T-cell (primary cell): ENCODE measurements at regions not wholly inside any gene's neighbourhood (a gene's known extent, or its start where the extent isn't known, plus 50 kb on each side); places are given as distances from the start of the nearest gene placed in this dataset.

Experiments
- ATAC-seq, 4 experiments: fragments of 200-7000 bp in 3 of 4; fragments of 150-1000 bp in 1 of 4; cut with Tn5 transposase; replicated peaks in 1 of 4; 1 replicate in 3 of 4; 2 replicates in 1 of 4; pipeline ENCODE4 v1.10.0; 2021; ENCODE audit warnings: moderate library complexity in 3 of 4, mild to moderate bottlenecking in 2 of 4, moderate number of reproducible peaks in 1 of 4
- CTCF ChIA-PET, 2 donors: fragments of 300-600 bp; sonication (Branson Sonifier 250); formaldehyde crosslinking; loops; one replicate each; lab custom pipeline; 2022; ENCODE audit warnings: antibody characterized with exemption in 2 of 2; lab: Charles Lee
- POLR2A ChIA-PET, 2 donors: fragments of 300-600 bp; sonication (Branson Sonifier 250); formaldehyde crosslinking; loops; one replicate each; lab custom pipeline; 2022; ENCODE audit warnings: antibody characterized with exemption in 2 of 2; lab: Charles Lee
- DNase-seq, 35 experiments: peaks; one replicate each; pipeline versions ENCODE4 v3.0.0 to v3.0.0-alpha.2; 2013 to 2023
- H3K27ac ChIP-seq: one replicate; pipeline ENCODE4 v1.5.1; 2013; ENCODE audit warnings: low read length
- H3K27me3 ChIP-seq, 2 experiments: replicated peaks in 1 of 2; 1 replicate in 1 of 2; 2 replicates in 1 of 2; pipeline versions ENCODE4 v1.6.1 to v1.7.0; 2013; ENCODE audit warnings: low read length in 1 of 2, mixed read lengths in 1 of 2; ENCODE audit not compliant: control insufficient read depth in 2 of 2, insufficient read depth in 2 of 2; ENCODE audit errors: extremely low read depth in 1 of 2
- H3K36me3 ChIP-seq, 2 donors: 1 replicate in 1 of 2; 2 replicates in 1 of 2; pipeline versions ENCODE4 v1.6.1 to v1.7.0; 2013; ENCODE audit warnings: low read length in 1 of 2; ENCODE audit not compliant: control insufficient read depth in 2 of 2, insufficient read depth in 1 of 2; ENCODE audit errors: extremely low read depth in 1 of 2
- H3K4me1 ChIP-seq, 2 experiments: 1 replicate in 1 of 2; 2 replicates in 1 of 2; pipeline versions ENCODE4 v1.6.1 to v1.7.0; 2013; ENCODE audit warnings: low read length in 2 of 2, mixed read lengths in 1 of 2; ENCODE audit not compliant: insufficient read depth in 2 of 2, control insufficient read depth in 1 of 2; ENCODE audit errors: extremely low read depth in 1 of 2
- H3K4me3 ChIP-seq, 2 donors: 1 replicate in 1 of 2; 2 replicates in 1 of 2; pipeline versions ENCODE4 v1.5.1 to v1.7.0; 2013; ENCODE audit warnings: mild to moderate bottlenecking in 2 of 2, low read length in 1 of 2, moderate library complexity in 1 of 2; ENCODE audit not compliant: control insufficient read depth in 1 of 2; ENCODE audit errors: extremely low read depth in 1 of 2
- H3K9me3 ChIP-seq: 2 replicates; pipeline ENCODE4 v1.7.0; 2013
- H3K27ac Mint-ChIP-seq, 2 donors: one replicate each; pipeline ENCODE4 v1.8.0; 2020 to 2021; ENCODE audit warnings: mild to moderate bottlenecking in 2 of 2, mixed read lengths in 2 of 2
- H3K27me3 Mint-ChIP-seq, 2 donors: one replicate each; pipeline ENCODE4 v1.8.0; 2021 to 2022; ENCODE audit warnings: mixed read lengths in 2 of 2
- H3K36me3 Mint-ChIP-seq: one replicate; pipeline ENCODE4 v1.8.0; 2021; ENCODE audit warnings: mixed read lengths
- H3K4me1 Mint-ChIP-seq, 3 donors: one replicate each; pipeline ENCODE4 v1.8.0; 2020 to 2022; ENCODE audit warnings: mixed read lengths in 3 of 3, mild to moderate bottlenecking in 1 of 3
- H3K4me3 Mint-ChIP-seq, 3 donors: one replicate each; pipeline ENCODE4 v1.8.0; 2020 to 2022; ENCODE audit warnings: mild to moderate bottlenecking in 3 of 3, mixed read lengths in 3 of 3, moderate library complexity in 3 of 3
- H3K9me3 Mint-ChIP-seq, 3 donors: one replicate each; pipeline ENCODE4 v1.8.0; 2020 to 2022; ENCODE audit warnings: mixed read lengths in 3 of 3
- WGBS: methylation state at CpG from one replicate; pipeline ENCODE4 v1.1.5; 2013; ENCODE audit warnings: missing lambda C conversion rate; ENCODE audit not compliant: insufficient coverage; 5-methylcytosine and 5-hydroxymethylcytosine counted together

- Histone ChIP-seq H3K27ac (no peak overlapping the region), H3K36me3 (no peaks in the 10 kb centered on the region), H3K4me3 (no peak overlapping the region), H3K27me3 (no peaks in the 10 kb centered on the region), H3K9me3 (no peaks in the 10 kb centered on the region), H3K4me1 (no peaks in the 10 kb centered on the region)
- H3K27me3 Mint-ChIP-seq = no peaks in the 10 kb centered on the region
- no peak for DNase-seq
- POLR2A ChIA-PET = no interaction called here
- ATAC-seq = no peak
- H3K36me3 Mint-ChIP-seq = no peaks in the 10 kb centered on the region
- CTCF ChIA-PET = no interaction called here
- H3K4me3 Mint-ChIP-seq = no peak overlapping the region
- H3K9me3 Mint-ChIP-seq = peaks cover 0 to 22% (median 12%) of the 10 kb centered on the region in 3 donors
- H3K27ac Mint-ChIP-seq = no peak overlapping the region
- 89% methylated on average over 8 of the region's 9 CpGs for WGBS
- no peaks in the 10 kb centered on the region for H3K4me1 Mint-ChIP-seq
Measured at GRCh38 chr13:63189712-63190111, 1774.1 kb upstream of the PCDH20 start.

GRCh38 chr13:63184693-63185092, 1769.0 kb upstream of the PCDH20 start:
- ChIA-PET CTCF (no interaction called here), POLR2A (no interaction called here)
- no peaks in the 10 kb centered on the region for H3K4me1 Mint-ChIP-seq
- H3K36me3 ChIP-seq = no peaks in the 10 kb centered on the region
- no peaks in the 10 kb centered on the region for H3K9me3 ChIP-seq
- H3K4me3 Mint-ChIP-seq = no peak overlapping the region
- H3K27ac ChIP-seq = no peak overlapping the region
- no peaks in the 10 kb centered on the region for H3K27me3 Mint-ChIP-seq
- DNase-seq (no peak), ATAC-seq (no peak)
- WGBS = 83% methylated on average over 1 of the region's 2 CpGs
- no peak overlapping the region for H3K27ac Mint-ChIP-seq
- H3K36me3 Mint-ChIP-seq = no peaks in the 10 kb centered on the region
- no peak overlapping the region for H3K4me3 ChIP-seq
- H3K27me3 ChIP-seq = no peaks in the 10 kb centered on the region
- no peaks in the 10 kb centered on the region for H3K4me1 ChIP-seq
- H3K9me3 Mint-ChIP-seq = peaks cover 5 to 27% (median 8%) of the 10 kb centered on the region in 3 donors

GRCh38 chr13:63175536-63175935, 1759.9 kb upstream of the PCDH20 start:
- no peak overlapping the region for H3K27ac Mint-ChIP-seq
- H3K4me1 ChIP-seq = no peaks in the 10 kb centered on the region
- ATAC-seq = no peak
- H3K4me3 ChIP-seq = no peak overlapping the region
- H3K36me3 Mint-ChIP-seq = no peaks in the 10 kb centered on the region
- CTCF ChIA-PET = no interaction called here
- H3K9me3 ChIP-seq = no peaks in the 10 kb centered on the region
- no peaks in the 10 kb centered on the region for H3K4me1 Mint-ChIP-seq
- H3K27ac ChIP-seq = no peak overlapping the region
- no peaks in the 10 kb centered on the region for H3K36me3 ChIP-seq
- POLR2A ChIA-PET = no interaction called here
- H3K4me3 Mint-ChIP-seq = no peak overlapping the region
- DNase-seq = no peak
- peaks cover 13 to 24% (median 13%) of the 10 kb centered on the region in 3 donors for H3K9me3 Mint-ChIP-seq
- H3K27me3 Mint-ChIP-seq = no peaks in the 10 kb centered on the region
- no peaks in the 10 kb centered on the region for H3K27me3 ChIP-seq

- DNase-seq = no peak
- ChIA-PET POLR2A (no interaction called here), CTCF (no interaction called here)
- 55% methylated on average over 2 of the region's 7 CpGs for WGBS
- Histone ChIP-seq H3K27ac (no peak overlapping the region), H3K4me1 (no peaks in the 10 kb centered on the region), H3K27me3 (no peaks in the 10 kb centered on the region), H3K4me3 (no peak overlapping the region), H3K9me3 (no peaks in the 10 kb centered on the region), H3K36me3 (no peaks in the 10 kb centered on the region)
- no peaks in the 10 kb centered on the region for H3K4me1 Mint-ChIP-seq
- H3K4me3 Mint-ChIP-seq = no peak overlapping the region
- H3K36me3 Mint-ChIP-seq = no peaks in the 10 kb centered on the region
- no peak overlapping the region for H3K27ac Mint-ChIP-seq
- no peaks in the 10 kb centered on the region for H3K27me3 Mint-ChIP-seq
- H3K9me3 Mint-ChIP-seq = peaks cover 4 to 7% (median 4%) of the 10 kb centered on the region in 3 donors
- ATAC-seq = no peak
Measured at GRCh38 chr13:63167699-63168337, 1752.2 kb upstream of the PCDH20 start.

- ChIA-PET CTCF (no interaction called here), POLR2A (interaction anchor here in 1 of 2 donors (0.6 kb wide), 1 partner anchor 26 kb away, joined by 3 read pairs; no protein-coding TSS in a partner anchor)
- no peak for DNase-seq
- WGBS = no CpG with 5 or more reads among the region's 4 CpGs
- Mint-ChIP-seq H3K9me3 (peaks cover 0 to 14% (median 13%) of the 10 kb centered on the region in 3 donors), H3K27me3 (no peaks in the 10 kb centered on the region), H3K27ac (no peak overlapping the region), H3K4me1 (no peaks in the 10 kb centered on the region), H3K4me3 (no peak overlapping the region), H3K36me3 (no peaks in the 10 kb centered on the region)
- Histone ChIP-seq H3K27me3 (no peaks in the 10 kb centered on the region), H3K9me3 (no peaks in the 10 kb centered on the region), H3K27ac (no peak overlapping the region), H3K4me3 (no peak overlapping the region), H3K4me1 (no peaks in the 10 kb centered on the region), H3K36me3 (no peaks in the 10 kb centered on the region)
- no peak for ATAC-seq
Measured at GRCh38 chr13:63166345-63166744, 1750.7 kb upstream of the PCDH20 start.

- Mint-ChIP-seq H3K27ac (no peak overlapping the region), H3K4me3 (no peak overlapping the region), H3K4me1 (no peaks in the 10 kb centered on the region), H3K9me3 (peaks cover 4 to 21% (median 12%) of the 10 kb centered on the region in 3 donors), H3K36me3 (no peaks in the 10 kb centered on the region), H3K27me3 (no peaks in the 10 kb centered on the region)
- DNase-seq (no peak), ATAC-seq (no peak)
- ChIA-PET CTCF (no interaction called here), POLR2A (no interaction called here)
- Histone ChIP-seq H3K4me3 (no peak overlapping the region), H3K27me3 (no peaks in the 10 kb centered on the region), H3K9me3 (no peaks in the 10 kb centered on the region), H3K4me1 (no peaks in the 10 kb centered on the region), H3K27ac (no peak overlapping the region), H3K36me3 (no peaks in the 10 kb centered on the region)
- no CpG with 5 or more reads among the region's 2 CpGs for WGBS
Measured at GRCh38 chr13:63163903-63164302, 1748.3 kb upstream of the PCDH20 start.

- no CpG with 5 or more reads among the region's 1 CpG for WGBS
- no peak overlapping the region for H3K4me3 Mint-ChIP-seq
Measured at GRCh38 chr13:63161219-63161618, 1745.6 kb upstream of the PCDH20 start.

More at GRCh38 chr13:63161219-63161618, 1745.6 kb upstream of the PCDH20 start:
- no peak for ATAC-seq
- no peaks in the 10 kb centered on the region for H3K4me1 Mint-ChIP-seq
- no peak for DNase-seq
- Histone ChIP-seq H3K36me3 (no peaks in the 10 kb centered on the region), H3K27ac (no peak overlapping the region), H3K27me3 (no peaks in the 10 kb centered on the region), H3K9me3 (no peaks in the 10 kb centered on the region), H3K4me3 (no peak overlapping the region), H3K4me1 (no peaks in the 10 kb centered on the region)
- peaks cover 15 to 27% (median 21%) of the 10 kb centered on the region in 3 donors for H3K9me3 Mint-ChIP-seq
- ChIA-PET CTCF (no interaction called here), POLR2A (no interaction called here)
- H3K27ac Mint-ChIP-seq = no peak overlapping the region
- no peaks in the 10 kb centered on the region for H3K27me3 Mint-ChIP-seq
- no peaks in the 10 kb centered on the region for H3K36me3 Mint-ChIP-seq
